IPS-NIHi7 (cell line): ENCODE measurements at regions not wholly inside any gene's neighbourhood (a gene's known extent, or its start where the extent isn't known, plus 50 kb on each side); places are given as distances from the start of the nearest gene placed in this dataset.
A peak's percentile ranks its signal among the peaks of the same experiment; 100 is the strongest.
"Not testable (repeated sequence)": the region's sequence is repeated elsewhere in the genome, so short reads cannot be mapped to it uniquely, and the experiment has no call there.

Experiments
- DNase-seq: peaks from one replicate; pipeline ENCODE4 v3.0.0; 2012; ENCODE audit warnings: mixed read lengths; ENCODE audit errors: extremely low spot score

- no peak for DNase-seq
These were observed 266.5 kb upstream of the BOD1L1 start for GRCh38 chr4:13893987-13894386.

- no peak for DNase-seq
These were observed 273.3 kb upstream of the BOD1L1 start for GRCh38 chr4:13900780-13901179.

- DNase-seq, result no peak
These were observed 274.6 kb upstream of the BOD1L1 start for GRCh38 chr4:13902146-13902545.

- DNase-seq, result no peak
These were observed 275.5 kb upstream of the BOD1L1 start for GRCh38 chr4:13903061-13903460.

- no peak for DNase-seq
These were observed 276.4 kb upstream of the BOD1L1 start for GRCh38 chr4:13903901-13904300.

GRCh38 chr4:13905543-13905942 is 278.0 kb upstream of the BOD1L1 start:
- no peak for DNase-seq

GRCh38 chr4:13906727-13907126 is 279.2 kb upstream of the BOD1L1 start:
- DNase-seq, result no peak

- DNase-seq, result peak; percentile 28
These were observed 279.8 kb upstream of the BOD1L1 start for GRCh38 chr4:13907255-13907751.

GRCh38 chr4:13908455-13908854 is 280.9 kb upstream of the BOD1L1 start:
- DNase-seq, result no peak

GRCh38 chr4:13910556-13910955 is 283.0 kb upstream of the BOD1L1 start:
- no peak for DNase-seq

- no peak for DNase-seq
These were observed 283.7 kb upstream of the BOD1L1 start for GRCh38 chr4:13911256-13911655.

GRCh38 chr4:13912436-13912925 is 285.0 kb upstream of the BOD1L1 start:
- DNase-seq, result no peak

GRCh38 chr4:13912966-13913365 is 285.4 kb upstream of the BOD1L1 start:
- no peak for DNase-seq

- DNase-seq, result no peak
These were observed 289.5 kb upstream of the BOD1L1 start for GRCh38 chr4:13917015-13917414.

GRCh38 chr4:13918110-13918509 is 290.6 kb upstream of the BOD1L1 start:
- no peak for DNase-seq

- no peak for DNase-seq
These were observed 291.5 kb upstream of the BOD1L1 start for GRCh38 chr4:13918991-13919441.

- DNase-seq, result no peak
These were observed 292.8 kb upstream of the BOD1L1 start for GRCh38 chr4:13920111-13920875.

- DNase-seq, result peak; percentile 66
These were observed 293.4 kb upstream of the BOD1L1 start for GRCh38 chr4:13920901-13921300.

- no peak for DNase-seq
These were observed 294.3 kb upstream of the BOD1L1 start for GRCh38 chr4:13921805-13922204.

GRCh38 chr4:13922459-13922858 is 294.9 kb upstream of the BOD1L1 start:
- no peak for DNase-seq

GRCh38 chr4:13922873-13923645 is 295.5 kb upstream of the BOD1L1 start:
- DNase-seq, result no peak

GRCh38 chr4:13924900-13925299 is 297.4 kb upstream of the BOD1L1 start:
- not testable (repeated sequence) for DNase-seq

GRCh38 chr4:13928214-13928613 is 300.7 kb upstream of the BOD1L1 start:
- DNase-seq, result no peak
